IPS-18a (cell line): ENCODE measurements at regions not wholly inside any gene's neighbourhood (a gene's known extent, or its start where the extent isn't known, plus 50 kb on each side); places are given as distances from the start of the nearest gene placed in this dataset.

Experiments
- H3K27ac ChIP-seq: one replicate; pipeline ENCODE4 v1.5.1; 2013; ENCODE audit warnings: low read length
- H3K27me3 ChIP-seq: one replicate; pipeline ENCODE4 v1.6.1; 2013; ENCODE audit warnings: mild to moderate bottlenecking, low read length; ENCODE audit not compliant: control insufficient read depth, insufficient read depth
- H3K36me3 ChIP-seq: one replicate; pipeline ENCODE4 v1.6.1; 2013; ENCODE audit warnings: low read depth, low read length; ENCODE audit not compliant: control insufficient read depth
- H3K4me1 ChIP-seq: one replicate; pipeline ENCODE4 v1.6.1; 2013; ENCODE audit warnings: low read depth, low read length; ENCODE audit not compliant: control insufficient read depth
- H3K4me3 ChIP-seq: one replicate; pipeline ENCODE4 v1.5.1; 2013; ENCODE audit warnings: low read length
- H3K9ac ChIP-seq: one replicate; pipeline ENCODE4 v1.6.1; 2013; ENCODE audit warnings: mild to moderate bottlenecking, low read length, moderate library complexity
- H3K9me3 ChIP-seq: one replicate; pipeline ENCODE4 v1.6.1; 2013; ENCODE audit warnings: low read depth, low read length; ENCODE audit not compliant: control insufficient read depth

DNA sequence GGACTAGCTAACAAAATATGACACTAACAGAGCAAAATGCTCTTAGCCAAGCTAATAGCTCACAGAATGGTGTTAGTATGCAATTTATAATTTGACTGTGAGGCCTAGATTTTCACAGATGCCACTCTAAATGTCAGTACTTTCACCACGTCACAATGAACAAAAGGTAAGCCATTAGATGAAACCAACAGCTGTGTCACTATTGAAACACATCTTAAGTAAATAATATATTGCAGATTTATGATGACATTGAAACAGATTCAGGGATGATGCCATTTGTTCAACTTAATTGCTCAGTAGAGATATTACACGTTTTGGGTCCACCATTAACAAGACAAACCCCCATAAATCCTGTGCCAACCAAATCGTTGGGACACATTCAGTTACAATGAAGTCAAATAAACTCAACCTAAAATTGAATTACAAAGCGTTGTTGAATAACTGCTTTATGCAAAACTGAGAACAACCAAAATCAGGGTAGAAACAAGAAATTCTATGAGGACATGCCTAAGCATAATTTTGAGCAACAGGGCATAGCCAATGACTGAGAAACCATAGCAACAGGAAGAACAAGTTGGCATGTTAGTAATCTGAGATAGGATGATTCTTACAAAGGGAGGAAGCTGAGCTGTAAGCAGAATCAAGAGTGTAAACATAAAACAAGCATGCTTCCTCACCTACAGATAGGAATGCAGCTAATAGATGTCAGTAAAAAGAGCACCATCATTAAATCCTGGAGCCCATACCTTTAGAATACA is 85.6 kb upstream of the KHDRBS2 start:
- no peaks in the 10 kb centered on the region for H3K4me1 ChIP-seq
- H3K9me3 ChIP-seq = no peaks in the 10 kb centered on the region
- H3K36me3 ChIP-seq = no peaks in the 10 kb centered on the region
- no peaks in the 10 kb centered on the region for H3K27me3 ChIP-seq
- no peak overlapping the region for H3K27ac ChIP-seq
- H3K9ac ChIP-seq = no peak overlapping the region
- H3K4me3 ChIP-seq = no peak overlapping the region

- Histone ChIP-seq H3K4me3 (no peak overlapping the region), H3K4me1 (no peaks in the 10 kb centered on the region), H3K9ac (no peak overlapping the region)
Observed at GRCh38 chr6:62367601-62368000, 81.6 kb upstream of the KHDRBS2 start.

DNA sequence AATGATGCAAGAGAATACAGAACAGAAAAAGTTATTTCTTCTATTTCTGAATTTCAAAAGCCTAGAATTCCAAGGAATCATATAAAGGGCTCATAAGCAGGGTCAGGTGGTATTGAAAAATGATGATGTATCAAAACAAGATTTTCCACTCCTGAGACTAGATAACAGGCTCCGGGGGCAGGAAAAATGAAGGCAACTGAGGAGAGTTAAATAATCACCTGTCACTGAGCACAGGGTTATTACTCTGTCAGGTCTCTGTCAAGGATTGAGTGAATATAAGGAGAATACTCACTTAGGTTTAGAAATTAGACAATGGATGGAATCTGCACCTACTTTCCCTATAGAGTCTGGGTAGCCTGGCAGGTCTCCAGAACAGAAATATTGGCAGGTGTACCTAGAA is 76.1 kb upstream of the KHDRBS2 start:
- Histone ChIP-seq H3K27ac (no peak overlapping the region), H3K9ac (no peak overlapping the region), H3K4me1 (no peaks in the 10 kb centered on the region), H3K9me3 (no peaks in the 10 kb centered on the region), H3K4me3 (no peak overlapping the region), H3K36me3 (no peaks in the 10 kb centered on the region), H3K27me3 (no peaks in the 10 kb centered on the region)

More at GRCh38 chr6:62367601-62368000, 81.6 kb upstream of the KHDRBS2 start:
- H3K27ac ChIP-seq = no peak overlapping the region
- no peaks in the 10 kb centered on the region for H3K27me3 ChIP-seq
- no peaks in the 10 kb centered on the region for H3K9me3 ChIP-seq
- no peaks in the 10 kb centered on the region for H3K36me3 ChIP-seq

GRCh38 chr6:62357835-62358234 is 71.8 kb upstream of the KHDRBS2 start:
- no peak overlapping the region for H3K9ac ChIP-seq
- H3K27me3 ChIP-seq = no peaks in the 10 kb centered on the region
- H3K4me3 ChIP-seq = no peak overlapping the region
- no peak overlapping the region for H3K27ac ChIP-seq
- H3K9me3 ChIP-seq = no peaks in the 10 kb centered on the region
- H3K4me1 ChIP-seq = no peaks in the 10 kb centered on the region
- H3K36me3 ChIP-seq = no peaks in the 10 kb centered on the region

DNA sequence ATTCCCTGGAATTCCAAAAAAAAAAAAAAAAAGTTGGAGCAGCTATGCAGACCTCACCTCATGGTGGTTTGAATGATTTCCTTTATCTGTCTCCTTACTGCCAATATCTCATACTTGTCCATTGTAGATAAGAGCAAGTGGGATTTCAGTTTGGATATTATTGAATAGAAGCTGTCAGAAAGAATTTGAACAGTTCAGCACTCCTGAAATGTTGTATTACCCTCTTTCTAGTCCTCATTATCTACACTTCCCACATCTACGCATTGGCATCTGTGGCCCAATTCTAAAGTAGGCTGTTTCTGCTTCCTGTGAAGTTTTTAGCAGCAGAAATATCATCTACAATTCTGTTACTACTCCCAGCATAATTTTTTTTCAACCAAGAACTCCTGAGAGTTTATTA is 68.2 kb upstream of the KHDRBS2 start:
- H3K9me3 ChIP-seq = no peaks in the 10 kb centered on the region
- H3K27me3 ChIP-seq = no peaks in the 10 kb centered on the region
- H3K36me3 ChIP-seq = no peaks in the 10 kb centered on the region
- H3K27ac ChIP-seq = no peak overlapping the region
- H3K9ac ChIP-seq = no peak overlapping the region
- no peak overlapping the region for H3K4me3 ChIP-seq
- no peaks in the 10 kb centered on the region for H3K4me1 ChIP-seq

DNA sequence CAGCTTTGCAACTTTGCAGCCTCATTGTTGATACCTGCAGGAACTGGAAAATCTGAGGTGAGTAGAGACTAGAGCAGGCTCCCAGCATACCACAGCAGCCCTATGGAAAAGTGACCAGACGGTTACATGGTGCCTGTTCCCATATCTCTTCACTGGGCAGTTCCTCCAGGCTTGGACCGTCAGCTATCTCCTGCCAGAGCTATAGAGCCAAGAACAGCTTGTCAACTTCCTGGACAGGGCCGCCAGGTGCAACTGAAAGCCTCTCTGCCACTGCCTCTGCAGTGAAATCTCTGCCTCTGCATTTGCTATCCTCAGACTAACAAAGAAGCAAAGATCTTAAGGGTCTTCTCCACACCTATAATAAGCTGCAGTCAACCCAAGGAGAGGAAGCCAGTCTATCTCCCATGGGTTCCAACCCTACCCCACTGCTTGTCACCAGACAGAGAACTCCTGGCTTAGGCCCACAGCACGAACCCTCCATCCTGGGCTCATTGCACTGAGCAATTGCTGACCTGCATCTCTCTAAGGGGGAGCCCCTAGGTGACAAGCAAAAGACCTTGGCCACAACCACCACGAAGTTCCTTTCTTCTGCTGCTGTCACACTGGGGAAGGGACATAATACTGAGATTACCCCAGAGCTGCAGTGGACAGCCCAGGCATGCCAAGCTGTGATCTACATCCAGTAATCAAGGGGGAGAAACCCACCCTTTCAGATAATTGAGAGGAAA is 60.1 kb upstream of the KHDRBS2 start:
- Histone ChIP-seq H3K4me3 (no peak overlapping the region), H3K4me1 (no peaks in the 10 kb centered on the region), H3K36me3 (no peaks in the 10 kb centered on the region), H3K27ac (no peak overlapping the region), H3K27me3 (no peaks in the 10 kb centered on the region), H3K9ac (no peak overlapping the region), H3K9me3 (no peaks in the 10 kb centered on the region)

DNA sequence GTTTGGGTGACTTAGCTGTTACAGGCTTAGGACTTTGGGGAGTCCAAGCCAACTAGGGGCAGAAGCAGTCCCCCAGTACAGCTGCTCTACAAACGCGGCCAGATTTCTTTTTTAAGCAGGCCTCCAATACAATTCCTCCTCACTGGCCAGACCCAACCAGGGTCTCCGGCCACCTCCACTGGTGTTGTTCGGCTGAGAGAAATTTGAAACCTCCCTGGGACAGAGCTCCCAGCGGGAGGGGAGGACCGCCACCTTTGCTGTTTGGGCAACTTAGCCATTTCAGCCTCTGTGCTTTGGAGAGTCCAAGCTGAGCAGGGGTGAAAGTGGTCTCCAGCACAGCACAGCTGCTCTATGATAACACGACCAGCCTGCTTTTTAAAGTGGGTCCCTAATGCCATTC is 59.4 kb upstream of the KHDRBS2 start:
- Histone ChIP-seq H3K4me1 (no peaks in the 10 kb centered on the region), H3K9me3 (no peaks in the 10 kb centered on the region), H3K9ac (no peak overlapping the region), H3K27me3 (no peaks in the 10 kb centered on the region), H3K36me3 (no peaks in the 10 kb centered on the region), H3K27ac (no peak overlapping the region), H3K4me3 (no peak overlapping the region)

- no peaks in the 10 kb centered on the region for H3K36me3 ChIP-seq
- no peaks in the 10 kb centered on the region for H3K9me3 ChIP-seq
- no peaks in the 10 kb centered on the region for H3K4me1 ChIP-seq
- H3K27me3 ChIP-seq = no peaks in the 10 kb centered on the region
- no peak overlapping the region for H3K4me3 ChIP-seq
- H3K27ac ChIP-seq = no peak overlapping the region
- H3K9ac ChIP-seq = no peak overlapping the region
Observed at GRCh38 chr6:62344850-62345249, 58.8 kb upstream of the KHDRBS2 start.

DNA sequence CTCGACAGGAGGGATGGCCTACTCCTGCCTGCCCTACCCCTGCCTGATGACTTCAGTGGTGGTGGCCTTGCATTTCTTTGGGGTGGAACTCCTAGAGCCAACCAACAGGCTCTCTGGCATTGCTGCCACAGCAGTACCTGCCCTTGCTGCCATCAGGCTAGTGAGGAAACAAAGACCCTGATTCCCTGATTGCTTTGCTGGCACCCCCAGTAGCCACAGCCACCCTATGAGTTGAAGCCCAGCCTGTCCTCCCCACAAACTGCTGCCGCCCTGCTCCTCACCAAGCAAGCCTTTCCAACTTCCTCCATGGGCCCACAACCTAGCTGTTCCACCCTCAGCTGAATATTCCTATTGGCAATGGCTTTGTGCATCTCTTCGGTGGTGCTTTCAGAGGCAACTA is 52.5 kb upstream of the KHDRBS2 start:
- no peak overlapping the region for H3K27ac ChIP-seq
- no peak overlapping the region for H3K4me3 ChIP-seq
- no peaks in the 10 kb centered on the region for H3K4me1 ChIP-seq
- H3K9me3 ChIP-seq = no peaks in the 10 kb centered on the region
- H3K27me3 ChIP-seq = no peaks in the 10 kb centered on the region
- H3K36me3 ChIP-seq = no peaks in the 10 kb centered on the region
- no peak overlapping the region for H3K9ac ChIP-seq
